A673 (cell line): ENCODE measurements at regions not wholly inside any gene's neighbourhood (a gene's known extent, or its start where the extent isn't known, plus 50 kb on each side); places are given as distances from the start of the nearest gene placed in this dataset.

ENCODE experiments used
- BruUV-seq: library from RNA; stranded (reverse); fragments of 400-500 nt; replicated peaks from 2 replicates; lab custom pipeline; 2021; lab: Mats Ljungman, UMichigan
- CTCF ChIA-PET: fragments of 300-600 bp; sonication (Branson Sonifier 250); formaldehyde crosslinking; loops from one replicate; lab custom pipeline; 2022; ENCODE audit warnings: antibody characterized with exemption; lab: Charles Lee
- POLR2A ChIA-PET: fragments of 300-600 bp; sonication (Branson Sonifier 250); formaldehyde crosslinking; loops from one replicate; lab custom pipeline; 2022; ENCODE audit warnings: antibody characterized with exemption; ENCODE audit not compliant: low non-redundant PET; lab: Charles Lee
- DNase-seq: peaks from one replicate; pipeline ENCODE4 v3.0.0-alpha.2; 2015; ENCODE audit warnings: low spot score
- H3K27ac ChIP-seq: fragments of 200-600 bp; sonication (generic); 2 replicates; pipeline ENCODE4 v1.5.1; 2016; ENCODE audit warnings: mixed run types, low read depth, mild to moderate bottlenecking, mixed read lengths, antibody characterized with exemption, low read length; ENCODE audit not compliant: poor library complexity, severe bottlenecking
- H3K27me3 ChIP-seq: fragments of 200-600 bp; sonication (generic); replicated peaks from 2 replicates; pipeline ENCODE4 v1.6.1; 2017; ENCODE audit warnings: mixed run types, low read depth, mild to moderate bottlenecking, mixed read lengths, antibody characterized with exemption, low read length; ENCODE audit not compliant: insufficient read depth, poor library complexity
- H3K36me3 ChIP-seq: fragments of 200-600 bp; sonication (generic); 2 replicates; pipeline ENCODE4 v1.6.1; 2016; ENCODE audit warnings: mixed run types, mild to moderate bottlenecking, mixed read lengths, antibody characterized with exemption, low read length; ENCODE audit not compliant: insufficient read depth, poor library complexity, severe bottlenecking
- H3K4me1 ChIP-seq: fragments of 200-600 bp; sonication (generic); 2 replicates; pipeline ENCODE4 v1.6.1; 2017; ENCODE audit warnings: mixed run types, mild to moderate bottlenecking, mixed read lengths, antibody characterized with exemption, low read length; ENCODE audit not compliant: insufficient read depth, poor library complexity, severe bottlenecking
- H3K4me3 ChIP-seq: fragments of 200-600 bp; sonication (generic); 2 replicates; pipeline ENCODE4 v1.5.1; 2016; ENCODE audit warnings: low read depth, mixed run types, mild to moderate bottlenecking, mixed read lengths, low read length; ENCODE audit not compliant: poor library complexity, severe bottlenecking
- H3K9me3 ChIP-seq: fragments of 200-600 bp; sonication (generic); 2 replicates; pipeline ENCODE4 v1.6.1; 2016; ENCODE audit warnings: mixed run types, low read depth, mild to moderate bottlenecking, mixed read lengths, antibody characterized with exemption, low read length; ENCODE audit not compliant: poor library complexity, severe bottlenecking
- EZH2 ChIP-seq: fragments of 200-600 bp; sonication (generic); IDR thresholded peaks from 2 replicates; pipeline ENCODE4 v1.6.1; 2017; ENCODE audit warnings: borderline replicate concordance, low read depth, mild to moderate bottlenecking, mixed read lengths, antibody characterized with exemption, low read length; ENCODE audit not compliant: poor library complexity, severe bottlenecking
- intact Hi-C: fragments of 100-400 bp; cut with micrococcal nuclease; formaldehyde crosslinking; loops from one replicate; pipeline ENCODE4 v1.10.0; 2022; ENCODE audit not compliant: unreplicated experiment
- TF ChIP-seq, protein P1 (sequence below): fragments of 300-800, 200-600 bp; sonication (generic); conservative IDR thresholded peaks from 2 replicates; pipeline ENCODE4 v1.5.1; 2017; ENCODE audit warnings: low read depth, mild to moderate bottlenecking, antibody characterized with exemption, low read length, moderate library complexity, mixed read lengths

DNA sequence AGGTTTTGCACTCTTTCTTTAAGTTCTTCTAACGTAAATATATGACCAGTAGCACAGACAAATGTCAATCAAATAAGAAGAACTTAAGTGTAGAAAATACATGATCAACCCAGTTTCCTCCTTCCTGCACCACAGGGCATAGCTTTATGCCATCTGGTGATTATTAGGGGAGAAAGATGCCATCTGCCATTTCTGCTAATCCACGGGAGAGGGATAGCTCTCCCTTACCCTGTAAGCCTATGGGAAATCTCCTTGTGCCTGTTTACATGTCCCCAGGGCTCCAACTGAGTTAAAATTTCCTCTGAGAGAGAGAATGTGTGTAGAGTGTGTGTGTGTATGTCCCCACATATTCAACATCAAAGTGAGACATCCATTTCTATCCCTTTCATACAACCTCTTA is 135.9 kb downstream of the RSL24D1 start:
- ChIA-PET POLR2A (no interaction called here), CTCF (no interaction called here)
- no peak overlapping the region for H3K27ac ChIP-seq
- H3K36me3 ChIP-seq = no peaks in the 10 kb centered on the region
- TF ChIP-seq, protein P1, sequence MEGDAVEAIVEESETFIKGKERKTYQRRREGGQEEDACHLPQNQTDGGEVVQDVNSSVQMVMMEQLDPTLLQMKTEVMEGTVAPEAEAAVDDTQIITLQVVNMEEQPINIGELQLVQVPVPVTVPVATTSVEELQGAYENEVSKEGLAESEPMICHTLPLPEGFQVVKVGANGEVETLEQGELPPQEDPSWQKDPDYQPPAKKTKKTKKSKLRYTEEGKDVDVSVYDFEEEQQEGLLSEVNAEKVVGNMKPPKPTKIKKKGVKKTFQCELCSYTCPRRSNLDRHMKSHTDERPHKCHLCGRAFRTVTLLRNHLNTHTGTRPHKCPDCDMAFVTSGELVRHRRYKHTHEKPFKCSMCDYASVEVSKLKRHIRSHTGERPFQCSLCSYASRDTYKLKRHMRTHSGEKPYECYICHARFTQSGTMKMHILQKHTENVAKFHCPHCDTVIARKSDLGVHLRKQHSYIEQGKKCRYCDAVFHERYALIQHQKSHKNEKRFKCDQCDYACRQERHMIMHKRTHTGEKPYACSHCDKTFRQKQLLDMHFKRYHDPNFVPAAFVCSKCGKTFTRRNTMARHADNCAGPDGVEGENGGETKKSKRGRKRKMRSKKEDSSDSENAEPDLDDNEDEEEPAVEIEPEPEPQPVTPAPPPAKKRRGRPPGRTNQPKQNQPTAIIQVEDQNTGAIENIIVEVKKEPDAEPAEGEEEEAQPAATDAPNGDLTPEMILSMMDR = no peak
- no peaks in the 10 kb centered on the region for H3K27me3 ChIP-seq
- peaks cover 7% of the 10 kb centered on the region for H3K9me3 ChIP-seq
- intact Hi-C loops = no loop called here
- DNase-seq = no peak
- BruUV-seq = no TSS peak
- H3K4me3 ChIP-seq = no peak overlapping the region
- no peaks in the 10 kb centered on the region for H3K4me1 ChIP-seq

- Histone ChIP-seq H3K27me3 (no peaks in the 10 kb centered on the region), H3K9me3 (no peaks in the 10 kb centered on the region), H3K4me3 (no peak overlapping the region), H3K36me3 (no peaks in the 10 kb centered on the region), H3K27ac (no peak overlapping the region), H3K4me1 (no peaks in the 10 kb centered on the region)
- DNase-seq = no peak
- no peak for TF ChIP-seq EZH2
- TF ChIP-seq, protein P1 = no peak
- ChIA-PET CTCF (no interaction called here), POLR2A (no interaction called here)
- no TSS peak for BruUV-seq
- intact Hi-C loops = no loop called here
Observed at GRCh38 chr15:55056500-55056899, 140.2 kb downstream of the RSL24D1 start.

GRCh38 chr15:55044162-55044561 is 152.6 kb downstream of the RSL24D1 start:
- CTCF ChIA-PET = no interaction called here

More at GRCh38 chr15:55044162-55044561, 152.6 kb downstream of the RSL24D1 start:
- no peak overlapping the region for H3K4me3 ChIP-seq
- POLR2A ChIA-PET = no interaction called here
- no peaks in the 10 kb centered on the region for H3K9me3 ChIP-seq
- no peaks in the 10 kb centered on the region for H3K36me3 ChIP-seq
- BruUV-seq = no TSS peak
- no peak for TF ChIP-seq EZH2
- TF ChIP-seq, protein P1 = no peak
- intact Hi-C loops = no loop called here
- no peaks in the 10 kb centered on the region for H3K27me3 ChIP-seq
- H3K27ac ChIP-seq = no peak overlapping the region
- no peak for DNase-seq
- no peaks in the 10 kb centered on the region for H3K4me1 ChIP-seq
